GM19372 (cell line): ENCODE measurements at regions not wholly inside any gene's neighbourhood (a gene's known extent, or its start where the extent isn't known, plus 50 kb on each side); places are given as distances from the start of the nearest gene placed in this dataset.

Experiments used
- ATAC-seq: cut with Tn5 transposase; IDR thresholded peaks from one replicate; pipeline ENCODE4 v1.9.1; 2021; ENCODE audit warnings: mild to moderate bottlenecking, low read depth, moderate library complexity; ENCODE audit not compliant: unreplicated experiment

GRCh38 chr2:64196963-64197362, 52.7 kb upstream of the PELI1 start:
- no peak for ATAC-seq

GRCh38 chr2:64201151-64201550, 56.9 kb upstream of the PELI1 start:
- no peak for ATAC-seq

GRCh38 chr2:64202206-64202845, 58.1 kb upstream of the PELI1 start:
- ATAC-seq: no peak

GRCh38 chr2:64203131-64203857, 59.1 kb upstream of the PELI1 start:
- no peak for ATAC-seq

- ATAC-seq: peak; percentile 63
These were observed 59.8 kb upstream of the PELI1 start for GRCh38 chr2:64203858-64204632.

- no peak for ATAC-seq
These were observed 60.5 kb upstream of the PELI1 start for GRCh38 chr2:64204703-64205102.

GRCh38 chr2:64205415-64205814, 61.2 kb upstream of the PELI1 start:
- ATAC-seq: no peak

GRCh38 chr2:64207573-64207972, 63.4 kb upstream of the PELI1 start:
- ATAC-seq: no peak

GRCh38 chr2:64210816-64211215, 66.6 kb upstream of the PELI1 start:
- ATAC-seq: no peak

- no peak for ATAC-seq
These were observed 67.2 kb upstream of the PELI1 start for GRCh38 chr2:64211276-64211921.

GRCh38 chr2:64212346-64212745, 68.1 kb upstream of the PELI1 start:
- no peak for ATAC-seq

GRCh38 chr2:64212801-64213321, 68.6 kb upstream of the PELI1 start:
- ATAC-seq: no peak

GRCh38 chr2:64213532-64214275, 69.5 kb upstream of the PELI1 start:
- ATAC-seq: peak; percentile 40

- ATAC-seq: peak; percentile 55
These were observed 70.3 kb upstream of the PELI1 start for GRCh38 chr2:64214281-64215115.

- ATAC-seq: no peak
These were observed 73.1 kb upstream of the PELI1 start for GRCh38 chr2:64217198-64217869.

- no peak for ATAC-seq
These were observed 74.0 kb upstream of the PELI1 start for GRCh38 chr2:64218137-64218802.

- ATAC-seq: no peak
These were observed 74.9 kb upstream of the PELI1 start for GRCh38 chr2:64219149-64219548.

GRCh38 chr2:64220265-64220664, 76.0 kb upstream of the PELI1 start:
- no peak for ATAC-seq
